Activated T-helper 1 cell treated with Interleukin-2 at 50 U/mL for 16 hours (primary cell): ENCODE measurements at regions not wholly inside any gene's neighbourhood (a gene's known extent, or its start where the extent isn't known, plus 50 kb on each side); places are given as distances from the start of the nearest gene placed in this dataset.
"Not testable (repeated sequence)": the region's sequence is repeated elsewhere in the genome, so short reads cannot be mapped to it uniquely, and the experiment has no call there.

Experiments used
- DNase-seq: peaks from one replicate; pipeline ENCODE4 v3.0.0-alpha.2; 2020; ENCODE audit warnings: low read depth

- no peak for DNase-seq
Measured at GRCh38 chr4:77446601-77447000, 159.0 kb upstream of the CXCL13 start.

GRCh38 chr4:77449171-77449570, 156.4 kb upstream of the CXCL13 start:
- DNase-seq: no peak

GRCh38 chr4:77450006-77450405, 155.6 kb upstream of the CXCL13 start:
- DNase-seq: no peak

GRCh38 chr4:77451530-77451929, 154.1 kb upstream of the CXCL13 start:
- no peak for DNase-seq

GRCh38 chr4:77452117-77452516, 153.5 kb upstream of the CXCL13 start:
- not testable (repeated sequence) for DNase-seq

- no peak for DNase-seq
Measured at GRCh38 chr4:77453911-77454310, 151.7 kb upstream of the CXCL13 start.

- no peak for DNase-seq
Measured at GRCh38 chr4:77454858-77455257, 150.8 kb upstream of the CXCL13 start.

GRCh38 chr4:77464100-77464499, 141.5 kb upstream of the CXCL13 start:
- not testable (repeated sequence) for DNase-seq

- no peak for DNase-seq
Measured at GRCh38 chr4:77465271-77465670, 140.3 kb upstream of the CXCL13 start.

GRCh38 chr4:77466430-77466829, 139.2 kb upstream of the CXCL13 start:
- no peak for DNase-seq

- no peak for DNase-seq
Measured at GRCh38 chr4:77471821-77472495, 133.7 kb upstream of the CXCL13 start.

- DNase-seq: no peak
Measured at GRCh38 chr4:77473509-77473908, 132.1 kb upstream of the CXCL13 start.

- no peak for DNase-seq
Measured at GRCh38 chr4:77481856-77482255, 123.8 kb upstream of the CXCL13 start.

- no peak for DNase-seq
Measured at GRCh38 chr4:77488882-77489281, 116.7 kb upstream of the CXCL13 start.

GRCh38 chr4:77493120-77493752, 112.4 kb upstream of the CXCL13 start:
- DNase-seq: no peak

- DNase-seq: no peak
Measured at GRCh38 chr4:77493829-77494551, 111.6 kb upstream of the CXCL13 start.

- DNase-seq: no peak
Measured at GRCh38 chr4:77496457-77496856, 109.2 kb upstream of the CXCL13 start.

GRCh38 chr4:77500801-77501200, 104.8 kb upstream of the CXCL13 start:
- no peak for DNase-seq

- DNase-seq: no peak
Measured at GRCh38 chr4:77501240-77501639, 104.4 kb upstream of the CXCL13 start.

GRCh38 chr4:77501851-77502250, 103.8 kb upstream of the CXCL13 start:
- no peak for DNase-seq

- DNase-seq: no peak
Measured at GRCh38 chr4:77504407-77504806, 101.2 kb upstream of the CXCL13 start.

GRCh38 chr4:77505275-77505957, 100.2 kb upstream of the CXCL13 start:
- DNase-seq: no peak

- no peak for DNase-seq
Measured at GRCh38 chr4:77505958-77506319, 99.7 kb upstream of the CXCL13 start.
